ENCODE measurements at regions not wholly inside any gene's neighbourhood (a gene's known extent, or its start where the extent isn't known, plus 50 kb on each side); places are given as distances from the start of the nearest gene placed in this dataset.

DNA sequence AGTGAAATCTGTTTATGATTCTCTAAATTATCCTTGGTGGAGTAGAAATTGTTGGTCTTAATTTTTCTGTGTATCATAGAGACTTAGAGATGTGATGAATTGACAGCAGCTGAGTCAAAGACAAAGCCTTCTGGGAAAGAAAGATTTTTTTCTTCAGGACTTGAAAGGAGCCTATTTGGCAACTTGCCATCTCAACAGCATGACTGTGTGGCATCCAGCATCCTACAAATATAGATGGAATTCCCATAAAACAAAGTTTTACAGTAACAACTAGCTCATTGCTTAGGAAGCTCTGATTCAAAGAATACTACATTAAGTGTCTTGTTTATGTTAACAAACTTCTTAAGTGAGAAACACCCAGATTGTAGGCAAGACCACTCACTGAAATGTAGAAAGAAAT lies 79.2 kb upstream of the SETBP1 start:
- DNase-seq (ENCODE audit: extremely low spot score, unreplicated experiment), result no peak
- Mint-ChIP-seq H3K4me1 (ENCODE audit: unreplicated experiment) (peaks cover 23% of the 10 kb centered on the region), H3K9me3 (peaks cover 4% of the 10 kb centered on the region), H3K27me3 (no peaks in the 10 kb centered on the region), H3K36me3 (no peaks in the 10 kb centered on the region), H3K4me3 (peak overlapping the region; percentile 16), H3K27ac (no peak overlapping the region)
- TF ChIP-seq, protein P1, sequence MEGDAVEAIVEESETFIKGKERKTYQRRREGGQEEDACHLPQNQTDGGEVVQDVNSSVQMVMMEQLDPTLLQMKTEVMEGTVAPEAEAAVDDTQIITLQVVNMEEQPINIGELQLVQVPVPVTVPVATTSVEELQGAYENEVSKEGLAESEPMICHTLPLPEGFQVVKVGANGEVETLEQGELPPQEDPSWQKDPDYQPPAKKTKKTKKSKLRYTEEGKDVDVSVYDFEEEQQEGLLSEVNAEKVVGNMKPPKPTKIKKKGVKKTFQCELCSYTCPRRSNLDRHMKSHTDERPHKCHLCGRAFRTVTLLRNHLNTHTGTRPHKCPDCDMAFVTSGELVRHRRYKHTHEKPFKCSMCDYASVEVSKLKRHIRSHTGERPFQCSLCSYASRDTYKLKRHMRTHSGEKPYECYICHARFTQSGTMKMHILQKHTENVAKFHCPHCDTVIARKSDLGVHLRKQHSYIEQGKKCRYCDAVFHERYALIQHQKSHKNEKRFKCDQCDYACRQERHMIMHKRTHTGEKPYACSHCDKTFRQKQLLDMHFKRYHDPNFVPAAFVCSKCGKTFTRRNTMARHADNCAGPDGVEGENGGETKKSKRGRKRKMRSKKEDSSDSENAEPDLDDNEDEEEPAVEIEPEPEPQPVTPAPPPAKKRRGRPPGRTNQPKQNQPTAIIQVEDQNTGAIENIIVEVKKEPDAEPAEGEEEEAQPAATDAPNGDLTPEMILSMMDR (conservative IDR thresholded peaks at IDR 0.05), result no peak

DNA sequence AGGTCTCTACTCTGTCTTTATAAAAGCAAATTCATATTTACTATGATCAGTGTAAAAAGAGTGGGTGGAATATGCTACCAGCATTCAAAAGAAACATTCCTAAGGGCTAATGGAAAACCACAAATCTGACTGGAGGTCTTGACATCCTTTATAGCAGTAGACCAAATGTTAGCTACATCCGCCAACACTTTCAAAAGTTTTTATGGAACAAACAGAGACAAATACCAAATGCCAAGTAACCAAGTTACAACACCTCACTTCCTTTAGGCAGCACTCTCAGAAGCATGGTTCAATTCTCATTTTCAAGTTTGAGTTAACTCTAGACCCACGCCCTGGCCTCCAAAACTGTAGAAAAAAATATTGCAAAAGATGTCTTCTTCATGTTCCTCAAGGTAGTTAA lies 78.3 kb upstream of the SETBP1 start:
- H3K4me3 Mint-ChIP-seq, result no peak overlapping the region
- peaks cover 4% of the 10 kb centered on the region for H3K9me3 Mint-ChIP-seq
- no peaks in the 10 kb centered on the region for H3K36me3 Mint-ChIP-seq
- peaks cover 23% of the 10 kb centered on the region for H3K4me1 Mint-ChIP-seq (ENCODE audit: unreplicated experiment)
- DNase-seq (ENCODE audit: extremely low spot score, unreplicated experiment), result no peak
- H3K27ac Mint-ChIP-seq, result no peak overlapping the region
- no peaks in the 10 kb centered on the region for H3K27me3 Mint-ChIP-seq
- TF ChIP-seq, protein P1 (conservative IDR thresholded peaks at IDR 0.05), result no peak

- TF ChIP-seq, protein P1 (conservative IDR thresholded peaks at IDR 0.05), result no peak
- Mint-ChIP-seq H3K27me3 (no peaks in the 10 kb centered on the region), H3K9me3 (peaks cover 4% of the 10 kb centered on the region), H3K27ac (no peak overlapping the region), H3K4me1 (ENCODE audit: unreplicated experiment) (peaks cover 23% of the 10 kb centered on the region), H3K4me3 (no peak overlapping the region), H3K36me3 (no peaks in the 10 kb centered on the region)
- no peak for DNase-seq (ENCODE audit: extremely low spot score, unreplicated experiment)
Observed at GRCh38 chr18:44602845-44603244, 77.8 kb upstream of the SETBP1 start.

DNA sequence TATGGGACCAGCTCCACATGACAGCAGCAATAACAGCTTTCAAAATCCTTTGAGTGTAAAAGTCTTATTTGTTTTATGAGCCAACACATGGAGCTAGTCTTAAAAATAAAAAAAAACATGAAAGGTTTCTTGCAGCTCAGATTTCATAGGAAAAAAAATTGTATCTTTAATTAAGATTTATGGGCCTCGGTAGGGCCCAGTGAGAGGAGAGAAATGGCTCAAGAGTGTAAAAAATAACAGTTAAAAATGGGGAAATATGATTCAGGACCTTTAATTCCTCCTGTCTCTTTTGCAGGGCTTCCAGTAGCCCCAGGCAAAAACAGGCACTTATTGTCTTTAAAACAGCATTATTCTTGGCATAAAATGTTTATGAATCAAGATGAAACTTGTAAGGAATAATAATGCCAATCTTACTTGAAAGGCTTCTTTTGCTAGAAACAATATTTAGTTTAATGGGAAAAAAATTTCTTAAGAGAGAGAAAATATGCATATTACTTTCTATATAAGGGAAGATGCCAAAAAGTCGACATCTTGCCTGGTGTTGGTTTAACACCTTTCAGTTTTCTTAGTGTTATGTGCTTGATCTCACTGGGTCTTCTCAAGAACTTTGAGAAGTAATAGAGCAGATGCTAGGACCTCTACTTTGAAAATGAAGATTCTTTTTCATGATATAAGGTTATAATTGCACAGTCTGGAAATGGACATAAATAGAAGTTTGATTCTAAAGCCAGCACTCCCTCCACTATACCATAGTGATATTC lies 71.3 kb upstream of the SETBP1 start:
- H3K4me1 Mint-ChIP-seq (ENCODE audit: unreplicated experiment), result peaks cover 6% of the 10 kb centered on the region
- H3K9me3 Mint-ChIP-seq, result no peaks in the 10 kb centered on the region
- no peaks in the 10 kb centered on the region for H3K27me3 Mint-ChIP-seq
- H3K36me3 Mint-ChIP-seq, result no peaks in the 10 kb centered on the region
- H3K27ac Mint-ChIP-seq, result no peak overlapping the region
- no peak for DNase-seq (ENCODE audit: extremely low spot score, unreplicated experiment)
- H3K4me3 Mint-ChIP-seq, result no peak overlapping the region
- TF ChIP-seq, protein P1 (conservative IDR thresholded peaks at IDR 0.05), result no peak

DNA sequence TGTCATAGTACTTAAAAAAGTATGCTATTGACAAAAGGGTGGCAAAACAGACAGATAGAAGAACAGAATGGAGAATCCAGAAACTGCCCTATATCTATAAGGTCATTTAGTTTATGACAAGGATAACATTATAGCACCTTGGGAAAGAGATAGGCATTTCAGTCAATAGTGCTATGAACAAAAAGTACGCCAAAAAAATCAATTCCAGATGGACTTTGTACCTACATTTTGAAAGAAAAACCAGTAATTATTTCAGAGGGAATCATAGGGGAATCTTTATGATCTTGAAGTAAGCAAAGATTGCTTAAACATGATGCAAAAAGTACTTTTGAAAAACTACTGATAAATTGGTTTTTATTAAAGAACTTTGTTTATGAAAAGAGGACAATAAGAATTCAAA lies 59.9 kb upstream of the SETBP1 start:
- Mint-ChIP-seq H3K27me3 (no peaks in the 10 kb centered on the region), H3K4me3 (no peak overlapping the region), H3K27ac (no peak overlapping the region), H3K9me3 (no peaks in the 10 kb centered on the region), H3K4me1 (ENCODE audit: unreplicated experiment) (no peaks in the 10 kb centered on the region), H3K36me3 (no peaks in the 10 kb centered on the region)
- no peak for DNase-seq (ENCODE audit: extremely low spot score, unreplicated experiment)
- TF ChIP-seq, protein P1 (conservative IDR thresholded peaks at IDR 0.05), result no peak
